ENCODE measurements at regions not wholly inside any gene's neighbourhood (a gene's known extent, or its start where the extent isn't known, plus 50 kb on each side); places are given as distances from the start of the nearest gene placed in this dataset.

- no peak for TF ChIP-seq CHD7 (IDR thresholded peaks at IDR 0.05; ENCODE audit: insufficient replicate concordance, low read length)
- no peak for TF ChIP-seq CREB1 (IDR thresholded peaks at IDR 0.05)
Measured at GRCh38 chr4:95675623-95676022, 126.8 kb upstream of the UNC5C start (continued).
